Nucleus accumbens (tissue), 56 donors: ENCODE measurements at regions not wholly inside any gene's neighbourhood (a gene's known extent, or its start where the extent isn't known, plus 50 kb on each side); places are given as distances from the start of the nearest gene placed in this dataset.
"Not testable (repeated sequence)": the region's sequence is repeated elsewhere in the genome, so short reads cannot be mapped to it uniquely, and the experiment has no call there.

ENCODE experiments used
- DNase-seq, 56 donors: peaks; one replicate each; lab custom pipeline; 2025; lab: John Stamatoyannopoulos, UW

- DNase-seq, result no peak
Observed at GRCh38 chr12:13417516-13417915, 221.0 kb downstream of the EMP1 start.

GRCh38 chr12:13411287-13411686 is 214.8 kb downstream of the EMP1 start:
- no peak for DNase-seq

GRCh38 chr12:13405961-13406703 is 209.6 kb downstream of the EMP1 start:
- DNase-seq, result no peak

GRCh38 chr12:13404631-13405473 is 208.3 kb downstream of the EMP1 start:
- DNase-seq, result no peak

GRCh38 chr12:13404111-13404628 is 207.6 kb downstream of the EMP1 start:
- no peak for DNase-seq

GRCh38 chr12:13391375-13391774 is 194.8 kb downstream of the EMP1 start:
- DNase-seq, result not testable (repeated sequence)

- DNase-seq, result no peak
Observed at GRCh38 chr12:13390918-13391317, 194.4 kb downstream of the EMP1 start.

- peak; percentile 18 to 94 (median 76) for DNase-seq
Observed at GRCh38 chr12:13390381-13390861, 193.9 kb downstream of the EMP1 start.

GRCh38 chr12:13387101-13387500 is 190.6 kb downstream of the EMP1 start:
- DNase-seq, result no peak

- peak in 2 of 56 donors; percentile 2 to 5 for DNase-seq
Observed at GRCh38 chr12:13386323-13387039, 190.0 kb downstream of the EMP1 start.

GRCh38 chr12:13383379-13383778 is 186.9 kb downstream of the EMP1 start:
- DNase-seq, result no peak

GRCh38 chr12:13380297-13380696 is 183.8 kb downstream of the EMP1 start:
- no peak for DNase-seq

GRCh38 chr12:13379531-13380188 is 183.1 kb downstream of the EMP1 start:
- DNase-seq, result no peak

- no peak for DNase-seq
Observed at GRCh38 chr12:13377698-13378097, 181.2 kb downstream of the EMP1 start.

- DNase-seq, result no peak
Observed at GRCh38 chr12:13376610-13377373, 180.3 kb downstream of the EMP1 start.

GRCh38 chr12:13375583-13376345 is 179.2 kb downstream of the EMP1 start:
- DNase-seq, result no peak

GRCh38 chr12:13374793-13375192 is 178.3 kb downstream of the EMP1 start:
- DNase-seq, result peak in 4 of 56 donors; percentile 2 to 5 (median 2)

GRCh38 chr12:13373803-13374202 is 177.3 kb downstream of the EMP1 start:
- DNase-seq, result no peak

GRCh38 chr12:13373131-13373530 is 176.6 kb downstream of the EMP1 start:
- no peak for DNase-seq
